HEK293 (cell line): ENCODE measurements at regions not wholly inside any gene's neighbourhood (a gene's known extent, or its start where the extent isn't known, plus 50 kb on each side); places are given as distances from the start of the nearest gene placed in this dataset.

Experiments
- KLF10 ChIP-seq: fragments of 450-650 bp; IDR thresholded peaks from 2 replicates; pipeline ENCODE4 v1.5.1; 2018; ENCODE audit warnings: missing biosample characterization, mild to moderate bottlenecking, missing genetic modification characterization
- RBAK ChIP-seq: fragments of 450-650 bp; formaldehyde crosslinking; IDR thresholded peaks from 2 replicates; pipeline ENCODE4 v1.5.1; 2016; ENCODE audit warnings: missing biosample characterization, missing genetic modification characterization
- YY2 ChIP-seq: fragments of 450-650 bp; formaldehyde crosslinking; IDR thresholded peaks from 2 replicates; pipeline ENCODE4 v1.5.1; 2016; ENCODE audit warnings: missing biosample characterization, missing genetic modification characterization
- ZNF2 ChIP-seq: fragments of 450-650 bp; formaldehyde crosslinking; IDR thresholded peaks from 2 replicates; pipeline ENCODE4 v1.5.1; 2016; ENCODE audit warnings: missing biosample characterization, missing genetic modification characterization
- ZNF239 ChIP-seq: fragments of 450-650 bp; formaldehyde crosslinking; IDR thresholded peaks from 2 replicates; pipeline ENCODE4 v1.5.1; 2016; ENCODE audit warnings: missing biosample characterization, missing genetic modification characterization
- ZNF24 ChIP-seq: fragments of 450-650 bp; formaldehyde crosslinking; IDR thresholded peaks from 2 replicates; pipeline ENCODE4 v1.5.1; 2016; ENCODE audit warnings: missing biosample characterization, missing genetic modification characterization
- ZNF292 ChIP-seq: fragments of 450-650 bp; formaldehyde crosslinking; IDR thresholded peaks from 2 replicates; pipeline ENCODE4 v1.5.1; 2016; ENCODE audit warnings: low read depth, missing biosample characterization, missing genetic modification characterization, borderline replicate concordance
- TF ChIP-seq, protein P1 (sequence below): IDR thresholded peaks from 2 replicates; pipeline ENCODE4 v1.6.1; 2011; ENCODE audit warnings: mild to moderate bottlenecking, low read depth, low read length, borderline replicate concordance
- TF ChIP-seq, protein P2 (sequence below): fragments of 450-650 bp; formaldehyde crosslinking; IDR thresholded peaks from 2 replicates; pipeline ENCODE4 v1.5.1; 2016; ENCODE audit warnings: missing biosample characterization, missing genetic modification characterization

DNA sequence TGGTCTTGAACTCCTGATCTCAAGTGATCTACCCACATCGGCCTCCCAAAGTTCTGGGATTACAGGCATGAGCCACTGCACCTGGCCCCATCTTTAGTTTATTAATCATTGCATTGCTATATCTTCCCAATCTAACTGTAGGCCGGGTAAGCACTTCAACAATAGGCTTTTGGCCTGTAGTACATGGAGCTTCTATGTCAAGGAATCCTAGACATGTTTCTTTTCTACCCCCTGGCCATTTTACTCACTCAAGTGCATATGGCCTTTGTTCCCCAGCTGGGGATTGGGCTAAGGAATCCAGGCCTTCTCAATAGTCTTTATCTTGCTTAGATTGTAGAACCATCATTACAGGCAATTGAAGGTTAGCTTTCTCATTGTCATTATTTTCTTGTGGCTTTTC is 122.3 kb upstream of the MBNL1 start:
- TF ChIP-seq ZNF292 (tag by site-specific recombination) (no peak), ZNF2 (no peak), ZNF239 (tag by site-specific recombination) (no peak), KLF10 (tag by site-specific recombination) (no peak), RBAK (tag by site-specific recombination) (no peak), ZNF24 (tag by site-specific recombination) (no peak), YY2 (tag by site-specific recombination) (no peak)
- TF ChIP-seq, protein P1, sequence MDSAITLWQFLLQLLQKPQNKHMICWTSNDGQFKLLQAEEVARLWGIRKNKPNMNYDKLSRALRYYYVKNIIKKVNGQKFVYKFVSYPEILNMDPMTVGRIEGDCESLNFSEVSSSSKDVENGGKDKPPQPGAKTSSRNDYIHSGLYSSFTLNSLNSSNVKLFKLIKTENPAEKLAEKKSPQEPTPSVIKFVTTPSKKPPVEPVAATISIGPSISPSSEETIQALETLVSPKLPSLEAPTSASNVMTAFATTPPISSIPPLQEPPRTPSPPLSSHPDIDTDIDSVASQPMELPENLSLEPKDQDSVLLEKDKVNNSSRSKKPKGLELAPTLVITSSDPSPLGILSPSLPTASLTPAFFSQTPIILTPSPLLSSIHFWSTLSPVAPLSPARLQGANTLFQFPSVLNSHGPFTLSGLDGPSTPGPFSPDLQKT = no peak
- TF ChIP-seq, protein P2, sequence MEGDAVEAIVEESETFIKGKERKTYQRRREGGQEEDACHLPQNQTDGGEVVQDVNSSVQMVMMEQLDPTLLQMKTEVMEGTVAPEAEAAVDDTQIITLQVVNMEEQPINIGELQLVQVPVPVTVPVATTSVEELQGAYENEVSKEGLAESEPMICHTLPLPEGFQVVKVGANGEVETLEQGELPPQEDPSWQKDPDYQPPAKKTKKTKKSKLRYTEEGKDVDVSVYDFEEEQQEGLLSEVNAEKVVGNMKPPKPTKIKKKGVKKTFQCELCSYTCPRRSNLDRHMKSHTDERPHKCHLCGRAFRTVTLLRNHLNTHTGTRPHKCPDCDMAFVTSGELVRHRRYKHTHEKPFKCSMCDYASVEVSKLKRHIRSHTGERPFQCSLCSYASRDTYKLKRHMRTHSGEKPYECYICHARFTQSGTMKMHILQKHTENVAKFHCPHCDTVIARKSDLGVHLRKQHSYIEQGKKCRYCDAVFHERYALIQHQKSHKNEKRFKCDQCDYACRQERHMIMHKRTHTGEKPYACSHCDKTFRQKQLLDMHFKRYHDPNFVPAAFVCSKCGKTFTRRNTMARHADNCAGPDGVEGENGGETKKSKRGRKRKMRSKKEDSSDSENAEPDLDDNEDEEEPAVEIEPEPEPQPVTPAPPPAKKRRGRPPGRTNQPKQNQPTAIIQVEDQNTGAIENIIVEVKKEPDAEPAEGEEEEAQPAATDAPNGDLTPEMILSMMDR = no peak
